ENCODE measurements at regions not wholly inside any gene's neighbourhood (a gene's known extent, or its start where the extent isn't known, plus 50 kb on each side); places are given as distances from the start of the nearest gene placed in this dataset.

DNA sequence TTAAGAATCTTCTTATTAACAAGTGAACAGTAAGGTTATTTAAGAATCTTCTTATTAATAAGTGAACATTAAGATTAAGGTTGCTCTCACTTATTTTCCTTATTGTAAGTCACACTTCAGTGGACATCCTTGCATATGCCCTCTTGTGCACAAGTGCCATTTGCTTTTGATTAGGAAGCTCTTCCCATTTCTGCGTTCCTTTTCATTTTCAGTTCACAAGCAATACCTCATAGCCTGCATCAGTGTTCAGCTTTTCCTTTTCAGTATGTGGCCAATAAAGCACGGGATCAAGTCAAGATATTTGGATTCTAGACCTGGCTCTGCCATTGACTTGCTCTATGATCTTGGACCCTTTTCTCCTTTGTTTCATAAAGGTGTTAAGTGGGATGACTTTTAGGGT, 158.7 kb downstream of the DISP1 start:
- TF ChIP-seq POLR2A (IDR thresholded peaks at IDR 0.05; ENCODE audit: low read length): no peak
- no peak for TF ChIP-seq GATA1 (IDR thresholded peaks at IDR 0.05; ENCODE audit: low read depth, low read length)

Measured in erythroblast (primary cell).